ENCODE measurements at regions not wholly inside any gene's neighbourhood (a gene's known extent, or its start where the extent isn't known, plus 50 kb on each side); places are given as distances from the start of the nearest gene placed in this dataset.
"Not testable (repeated sequence)": the region's sequence is repeated elsewhere in the genome, so short reads cannot be mapped to it uniquely, and the experiment has no call there.

DNA sequence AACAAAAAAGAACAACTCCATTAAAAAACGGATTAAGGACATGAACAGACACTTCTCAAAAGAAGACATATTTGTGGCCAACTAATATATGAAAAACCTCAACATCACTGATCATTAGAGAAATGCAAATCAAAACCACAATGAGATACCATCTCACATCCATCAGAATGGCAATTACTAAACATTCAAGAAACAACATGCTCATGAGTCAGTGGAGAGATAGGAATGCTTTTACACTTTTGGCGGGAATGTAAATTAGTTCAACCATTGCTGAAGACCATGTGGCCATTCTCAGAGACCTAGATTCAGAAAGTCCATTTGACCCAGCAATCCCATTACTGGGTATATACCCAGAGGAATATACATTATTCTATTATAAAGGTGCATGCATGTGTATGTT lies 1442.6 kb upstream of the B3GALT2 start:
- CTCF ChIA-PET = no interaction called here
- TF ChIP-seq, protein P1, sequence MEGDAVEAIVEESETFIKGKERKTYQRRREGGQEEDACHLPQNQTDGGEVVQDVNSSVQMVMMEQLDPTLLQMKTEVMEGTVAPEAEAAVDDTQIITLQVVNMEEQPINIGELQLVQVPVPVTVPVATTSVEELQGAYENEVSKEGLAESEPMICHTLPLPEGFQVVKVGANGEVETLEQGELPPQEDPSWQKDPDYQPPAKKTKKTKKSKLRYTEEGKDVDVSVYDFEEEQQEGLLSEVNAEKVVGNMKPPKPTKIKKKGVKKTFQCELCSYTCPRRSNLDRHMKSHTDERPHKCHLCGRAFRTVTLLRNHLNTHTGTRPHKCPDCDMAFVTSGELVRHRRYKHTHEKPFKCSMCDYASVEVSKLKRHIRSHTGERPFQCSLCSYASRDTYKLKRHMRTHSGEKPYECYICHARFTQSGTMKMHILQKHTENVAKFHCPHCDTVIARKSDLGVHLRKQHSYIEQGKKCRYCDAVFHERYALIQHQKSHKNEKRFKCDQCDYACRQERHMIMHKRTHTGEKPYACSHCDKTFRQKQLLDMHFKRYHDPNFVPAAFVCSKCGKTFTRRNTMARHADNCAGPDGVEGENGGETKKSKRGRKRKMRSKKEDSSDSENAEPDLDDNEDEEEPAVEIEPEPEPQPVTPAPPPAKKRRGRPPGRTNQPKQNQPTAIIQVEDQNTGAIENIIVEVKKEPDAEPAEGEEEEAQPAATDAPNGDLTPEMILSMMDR (IDR thresholded peaks at IDR 0.05) = no peak
- Mint-ChIP-seq H3K4me3 (no peak overlapping the region), H3K27me3 (no peaks in the 10 kb centered on the region), H3K4me1 (no peaks in the 10 kb centered on the region), H3K27ac (no peak overlapping the region), H3K9me3 (no peaks in the 10 kb centered on the region), H3K36me3 (ENCODE audit: low read depth) (no peaks in the 10 kb centered on the region)
- POLR2A ChIA-PET = no interaction called here
- ATAC-seq (ENCODE audit: low read depth) = no peak
- intact Hi-C loops (cut with micrococcal nuclease) = no loop called here
- no peak for DNase-seq

DNA sequence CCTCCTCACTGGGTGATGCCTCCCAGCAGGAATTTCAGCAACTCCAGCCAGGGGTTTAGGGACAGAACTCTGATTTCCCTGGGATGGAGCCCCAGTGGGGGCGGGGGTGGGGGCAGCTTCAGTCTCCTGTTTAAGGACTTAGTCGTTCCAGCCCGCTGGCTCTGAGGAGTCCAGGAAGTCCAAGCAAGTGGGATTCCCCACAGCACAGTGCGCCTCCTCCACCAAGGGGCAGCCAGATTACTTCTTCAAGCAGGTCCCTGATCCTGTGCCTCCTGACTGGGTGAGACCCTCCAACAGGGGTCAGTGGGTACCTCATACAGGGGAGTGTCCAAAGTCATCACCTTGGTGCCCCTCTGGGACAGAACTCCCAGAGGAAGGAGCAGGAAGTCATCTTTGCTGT lies 1438.4 kb upstream of the B3GALT2 start:
- Mint-ChIP-seq H3K4me3 (no peak overlapping the region), H3K9me3 (no peaks in the 10 kb centered on the region), H3K27ac (no peak overlapping the region), H3K27me3 (no peaks in the 10 kb centered on the region), H3K4me1 (no peaks in the 10 kb centered on the region), H3K36me3 (ENCODE audit: low read depth) (no peaks in the 10 kb centered on the region)
- intact Hi-C loops (cut with micrococcal nuclease) = no loop called here
- CTCF ChIA-PET = no interaction called here
- POLR2A ChIA-PET = no interaction called here
- TF ChIP-seq, protein P1 (IDR thresholded peaks at IDR 0.05) = no peak
- no peak for ATAC-seq (ENCODE audit: low read depth)
- DNase-seq = no peak

DNA sequence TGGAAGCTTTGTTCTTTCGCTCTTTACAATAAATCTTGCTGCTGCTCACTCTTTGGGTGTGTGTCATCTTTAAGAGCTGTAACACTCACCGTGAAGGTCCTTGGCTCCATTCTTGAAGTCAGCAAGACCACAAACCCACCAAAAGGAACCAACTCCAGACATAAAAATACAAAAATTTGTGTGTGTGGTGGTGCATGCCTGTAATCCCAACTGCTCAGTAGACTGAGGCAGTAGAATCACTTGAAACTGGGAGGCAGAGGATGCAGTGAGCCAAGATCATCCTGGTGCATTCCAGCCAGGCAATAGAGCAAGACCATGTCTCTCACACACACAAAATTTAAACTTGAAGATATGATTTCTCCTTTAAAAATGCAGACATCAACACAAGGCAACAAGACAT lies 1431.7 kb upstream of the B3GALT2 start:
- intact Hi-C loops (cut with micrococcal nuclease) = no loop called here
- H3K4me1 Mint-ChIP-seq = no peaks in the 10 kb centered on the region
- peaks cover 2% of the 10 kb centered on the region for H3K9me3 Mint-ChIP-seq
- ChIA-PET POLR2A (no interaction called here), CTCF (no interaction called here)
- no peaks in the 10 kb centered on the region for H3K27me3 Mint-ChIP-seq
- no peak for ATAC-seq (ENCODE audit: low read depth)
- no peaks in the 10 kb centered on the region for H3K36me3 Mint-ChIP-seq (ENCODE audit: low read depth)
- no peak overlapping the region for H3K4me3 Mint-ChIP-seq
- H3K27ac Mint-ChIP-seq = no peak overlapping the region
- no peak for DNase-seq
- TF ChIP-seq, protein P1 (IDR thresholded peaks at IDR 0.05) = no peak

DNA sequence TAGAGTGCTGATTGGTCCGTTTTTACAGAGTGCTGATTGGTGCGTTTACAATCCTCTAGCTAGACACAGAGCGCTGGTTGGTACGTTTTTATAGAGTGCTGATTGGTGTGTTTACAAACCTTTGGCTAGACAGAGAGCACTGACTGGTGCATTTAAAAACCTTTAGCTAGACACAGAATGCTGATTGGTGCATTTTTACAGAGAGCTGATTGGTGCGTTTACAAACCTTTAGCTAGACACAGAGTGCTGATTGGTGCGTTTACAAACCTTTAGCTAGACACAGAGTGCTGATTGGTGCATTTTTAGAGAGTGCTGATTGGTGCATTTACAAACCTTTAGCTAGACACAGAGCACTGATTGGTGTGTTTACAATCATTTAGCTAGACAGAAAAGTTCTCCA lies 1430.9 kb upstream of the B3GALT2 start:
- H3K4me3 Mint-ChIP-seq; H3K27ac Mint-ChIP-seq; H3K9me3 Mint-ChIP-seq; H3K27me3 Mint-ChIP-seq; DNase-seq; intact Hi-C loops (cut with micrococcal nuclease); H3K36me3 Mint-ChIP-seq (ENCODE audit: low read depth); H3K4me1 Mint-ChIP-seq; ATAC-seq (ENCODE audit: low read depth); POLR2A ChIA-PET; CTCF ChIA-PET: not testable (repeated sequence)

DNA sequence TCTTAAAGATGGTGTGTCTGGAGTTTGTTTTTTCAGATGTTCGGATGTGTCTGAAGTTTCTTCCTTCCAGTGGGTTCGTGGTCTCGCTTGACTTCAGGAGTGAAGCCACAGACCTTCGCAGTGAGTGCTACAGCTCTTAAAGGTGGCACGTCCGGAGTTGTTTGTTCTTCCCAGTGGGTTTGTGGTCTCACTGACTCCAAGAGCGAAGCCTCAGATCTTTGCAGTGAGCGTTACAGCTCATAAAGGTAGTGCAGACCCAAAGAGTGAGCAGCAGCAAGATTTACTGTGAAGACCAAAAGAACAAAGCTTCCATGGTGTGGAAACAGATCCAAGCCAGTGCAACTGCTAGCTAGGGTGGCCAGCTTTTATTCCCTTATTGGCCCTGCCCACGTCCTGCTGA lies 1430.4 kb upstream of the B3GALT2 start:
- intact Hi-C loops (cut with micrococcal nuclease) = no loop called here
- Mint-ChIP-seq H3K27me3 (no peaks in the 10 kb centered on the region), H3K9me3 (peaks cover 2% of the 10 kb centered on the region), H3K4me1 (no peaks in the 10 kb centered on the region), H3K4me3 (no peak overlapping the region), H3K36me3 (ENCODE audit: low read depth) (no peaks in the 10 kb centered on the region), H3K27ac (no peak overlapping the region)
- ChIA-PET POLR2A (no interaction called here), CTCF (no interaction called here)
- no peak for DNase-seq
- ATAC-seq (ENCODE audit: low read depth) = no peak
- TF ChIP-seq, protein P1 (IDR thresholded peaks at IDR 0.05) = no peak

DNA sequence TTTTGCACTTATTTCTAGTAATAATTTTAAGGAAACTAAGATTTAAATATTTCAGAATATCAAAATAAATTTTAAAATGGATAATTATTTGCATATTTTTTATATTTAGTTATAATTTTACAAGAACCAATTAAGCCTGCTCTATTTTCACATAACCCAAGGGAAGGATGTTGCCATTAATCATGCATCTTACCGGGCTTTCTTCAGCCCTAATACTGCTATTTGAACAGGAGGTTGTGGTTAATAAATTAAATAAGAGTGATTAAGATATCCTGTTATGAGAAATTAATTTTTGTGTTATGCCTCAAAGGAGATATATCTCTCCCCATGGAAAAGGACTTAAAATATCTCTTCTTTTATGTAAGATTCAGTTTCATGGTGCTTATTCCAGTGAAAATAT lies 1415.8 kb upstream of the B3GALT2 start:
- Mint-ChIP-seq H3K9me3 (no peaks in the 10 kb centered on the region), H3K36me3 (ENCODE audit: low read depth) (no peaks in the 10 kb centered on the region), H3K27ac (no peak overlapping the region), H3K27me3 (no peaks in the 10 kb centered on the region), H3K4me1 (no peaks in the 10 kb centered on the region), H3K4me3 (no peak overlapping the region)
- no peak for ATAC-seq (ENCODE audit: low read depth)
- TF ChIP-seq, protein P1 (IDR thresholded peaks at IDR 0.05) = no peak
- intact Hi-C loops (cut with micrococcal nuclease) = no loop called here
- POLR2A ChIA-PET = no interaction called here
- DNase-seq = no peak
- CTCF ChIA-PET = no interaction called here
